ENCODE measurements at regions not wholly inside any gene's neighbourhood (a gene's known extent, or its start where the extent isn't known, plus 50 kb on each side); places are given as distances from the start of the nearest gene placed in this dataset.

GRCh38 chr17:77281122-77281903 lies 140.5 kb downstream of the SEC14L1 start:
- TF ChIP-seq CTCF (IDR thresholded peaks at IDR 0.05) (peak in 2 of 7 experiments; percentile 23 to 53), POLR2A (IDR thresholded peaks at IDR 0.05) (no peak)

All from stomach (tissue), 4 donors.